ENCODE measurements at regions not wholly inside any gene's neighbourhood (a gene's known extent, or its start where the extent isn't known, plus 50 kb on each side); places are given as distances from the start of the nearest gene placed in this dataset.
"Not testable (repeated sequence)": the region's sequence is repeated elsewhere in the genome, so short reads cannot be mapped to it uniquely, and the experiment has no call there.

DNA sequence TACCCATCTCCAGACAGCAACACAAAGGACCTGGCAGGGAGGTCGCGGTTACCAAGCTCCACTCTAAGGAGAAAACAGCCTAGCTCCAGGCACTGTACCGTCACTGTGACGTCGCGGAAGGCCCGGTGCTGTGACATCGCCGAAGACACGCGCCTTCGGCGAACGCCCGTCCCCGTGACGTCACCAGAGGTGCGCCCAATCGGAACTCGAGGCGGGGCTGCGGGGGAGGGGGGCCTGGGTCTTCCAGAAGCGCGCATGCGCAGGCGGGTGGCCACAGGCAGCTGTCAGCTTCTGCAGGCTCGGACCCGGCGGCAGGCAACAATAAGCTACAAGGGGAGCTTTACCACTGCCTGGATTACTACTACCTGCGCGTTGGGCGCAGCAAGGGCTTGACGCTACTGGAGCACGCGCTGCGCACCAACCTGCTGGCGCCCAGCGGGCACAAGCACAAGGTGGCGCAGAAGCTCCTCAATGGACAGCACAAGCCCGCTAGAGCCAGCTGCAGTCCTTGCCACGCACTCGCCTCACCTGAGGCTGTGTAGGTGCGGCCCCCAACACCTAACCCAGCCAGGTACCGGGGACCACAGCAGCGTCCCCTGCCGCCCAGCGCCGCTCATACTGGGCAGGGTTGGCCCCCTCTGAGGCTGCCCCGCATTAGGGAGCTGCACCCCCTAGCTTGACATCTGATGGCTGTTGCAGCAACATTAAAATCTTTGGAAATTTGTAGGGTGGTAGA is 208.4 kb downstream of the TPST1 start:
- DNase-seq = peak; percentile 78 to 93

DNA sequence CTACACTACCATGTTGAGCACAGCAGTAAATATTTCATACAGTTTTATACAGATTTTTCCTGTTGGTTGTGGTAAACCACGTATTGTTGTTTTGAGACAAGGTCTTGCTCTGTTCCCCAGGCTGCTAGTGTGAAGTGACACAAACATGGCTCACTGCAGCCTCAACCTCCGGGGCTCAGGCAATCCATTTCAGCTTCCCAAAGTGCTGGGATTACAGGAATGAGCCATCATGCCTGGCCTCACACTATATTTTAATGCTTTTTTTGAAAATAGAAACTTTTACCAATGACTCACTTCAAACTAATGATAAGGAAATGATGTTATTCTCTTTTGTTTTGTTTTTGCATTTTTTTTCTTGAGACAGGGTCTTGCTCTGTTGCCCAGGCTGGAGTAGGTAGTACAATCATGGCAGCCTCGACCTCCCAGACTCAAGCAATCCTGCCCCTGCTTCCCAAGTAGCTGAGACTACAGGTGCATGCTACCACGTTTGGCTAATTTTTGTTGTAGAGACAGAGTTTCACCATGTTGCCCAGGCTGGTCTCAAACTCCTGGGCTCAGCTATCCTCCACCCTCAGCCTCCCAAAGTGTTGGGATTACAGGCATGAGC is 210.6 kb downstream of the TPST1 start:
- no peak for DNase-seq

DNA sequence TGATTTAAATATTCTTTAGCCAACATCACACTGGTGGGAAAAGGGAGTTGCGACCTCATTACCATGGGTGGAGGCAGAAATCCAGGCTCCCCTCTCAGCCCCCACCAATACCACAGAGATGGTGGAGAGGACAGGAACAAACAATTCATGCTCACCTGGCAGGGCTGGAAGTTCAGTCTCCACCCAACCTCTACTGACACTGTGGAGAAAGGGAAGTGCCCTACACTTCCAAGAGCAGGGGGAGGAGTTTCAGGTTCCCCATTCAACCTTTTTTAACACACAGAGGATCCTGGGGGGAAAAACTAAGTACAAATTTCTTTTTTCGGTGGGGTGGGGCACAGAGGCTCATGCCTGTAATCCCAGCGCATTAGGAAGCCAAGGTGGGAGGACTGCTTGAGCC is 210.1 kb upstream of the KCTD7 start:
- DNase-seq = no peak

DNA sequence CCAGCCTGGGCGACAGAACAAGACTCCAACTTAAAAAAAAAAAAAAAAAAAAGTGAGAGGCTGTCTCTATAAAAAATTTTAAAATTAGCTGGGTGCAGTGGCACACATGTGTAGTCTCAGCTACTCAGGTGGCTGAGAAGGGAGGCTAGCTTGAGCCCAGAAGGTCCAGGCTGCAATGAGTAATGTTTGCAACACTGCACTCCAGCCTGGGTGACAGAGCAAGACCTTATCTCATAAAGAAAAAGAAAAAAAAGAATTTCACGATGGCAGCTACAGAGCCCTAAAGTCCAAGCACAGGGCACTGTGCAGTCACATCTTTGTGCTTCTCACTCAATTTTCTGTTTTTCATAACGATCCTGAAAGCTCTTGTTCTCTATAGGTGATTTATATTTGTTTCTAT is 209.5 kb upstream of the KCTD7 start:
- no peak for DNase-seq

DNA sequence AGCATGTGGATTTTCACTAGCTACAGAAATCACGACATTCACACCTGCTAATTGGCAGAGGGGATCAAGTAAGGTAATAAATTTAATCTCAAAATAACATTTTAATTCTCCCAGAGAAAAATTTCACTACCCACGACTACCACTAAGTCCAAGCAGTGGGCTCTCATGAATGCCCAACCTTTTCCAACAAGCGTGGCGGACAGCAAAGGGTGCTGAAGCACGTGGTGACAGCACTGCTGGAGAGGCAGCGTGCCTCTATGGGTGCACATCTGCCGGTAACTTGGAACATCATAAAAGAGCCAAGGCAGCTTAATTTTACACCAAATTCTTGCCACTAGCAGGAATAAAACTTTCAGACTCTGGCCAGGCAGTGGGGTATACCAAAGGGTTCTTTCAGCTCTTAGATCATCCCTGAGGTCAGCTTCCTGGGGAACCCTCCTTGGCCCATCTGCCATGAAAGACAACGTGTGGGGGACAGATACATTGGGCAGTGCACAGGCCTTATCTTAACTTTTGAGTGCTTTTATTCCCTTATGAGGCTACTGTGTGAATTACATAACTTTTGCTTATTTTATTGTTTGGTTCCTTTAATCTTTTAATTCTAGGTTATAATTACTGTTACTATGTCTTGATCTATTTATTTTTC is 206.7 kb upstream of the KCTD7 start:
- no peak for DNase-seq

DNA sequence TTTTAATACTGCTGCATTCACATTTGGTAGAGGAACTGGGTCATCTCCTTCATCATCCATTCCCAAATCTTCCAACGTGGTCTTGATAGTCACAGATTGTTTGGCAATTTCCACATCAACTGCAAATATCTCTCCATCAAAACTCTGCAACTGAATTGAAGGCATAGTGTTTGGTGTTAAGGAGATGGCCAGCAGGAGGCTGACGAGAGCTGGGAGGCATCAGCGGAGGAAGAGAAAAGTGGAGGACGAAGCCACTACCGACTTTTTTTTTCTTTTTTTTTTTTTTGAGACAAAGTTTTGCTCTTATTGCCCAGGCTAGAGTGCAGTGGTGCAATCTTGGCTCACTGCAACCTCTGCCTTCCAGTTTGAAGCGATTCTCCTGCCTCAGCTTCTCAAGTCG is 205.0 kb upstream of the KCTD7 start:
- DNase-seq = no peak

DNA sequence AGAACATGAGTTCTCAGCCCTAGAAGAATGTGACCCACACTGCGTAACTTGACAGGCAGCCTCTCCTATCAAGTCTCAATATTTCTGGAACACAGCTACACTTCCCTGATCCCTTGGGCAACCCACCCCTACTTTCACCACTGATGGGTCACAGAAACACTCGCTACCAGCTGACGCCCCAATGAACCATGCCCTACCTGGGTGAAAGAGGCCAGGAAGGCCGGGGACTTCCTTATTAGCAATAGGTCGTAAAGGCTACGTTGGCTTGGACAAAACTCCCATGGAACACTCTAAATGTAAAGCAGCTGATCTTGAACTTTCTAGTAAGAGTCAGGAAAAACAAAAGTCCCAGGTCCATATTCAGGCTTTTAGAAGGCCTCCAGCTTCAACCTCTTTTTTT is 202.3 kb upstream of the KCTD7 start:
- DNase-seq = no peak

DNA sequence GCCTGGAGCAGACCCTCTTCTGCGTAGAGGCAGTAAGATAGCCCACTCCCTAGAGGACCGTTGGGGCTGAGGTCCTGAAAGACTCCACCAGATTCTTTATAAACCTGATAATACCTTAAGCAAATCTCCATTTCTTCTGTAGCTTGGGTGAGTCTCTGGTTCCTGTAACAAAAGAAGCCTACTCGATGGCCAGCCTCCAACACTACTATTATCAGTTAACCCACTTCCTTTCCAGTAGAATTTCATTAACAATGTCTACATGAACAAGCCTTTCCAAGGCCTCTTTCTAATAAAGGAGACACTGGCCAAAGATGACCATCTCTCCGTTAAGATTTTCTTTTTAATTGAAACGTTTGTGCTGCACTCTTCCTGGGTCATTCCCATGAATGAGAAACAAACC is 201.7 kb upstream of the KCTD7 start:
- no peak for DNase-seq

DNA sequence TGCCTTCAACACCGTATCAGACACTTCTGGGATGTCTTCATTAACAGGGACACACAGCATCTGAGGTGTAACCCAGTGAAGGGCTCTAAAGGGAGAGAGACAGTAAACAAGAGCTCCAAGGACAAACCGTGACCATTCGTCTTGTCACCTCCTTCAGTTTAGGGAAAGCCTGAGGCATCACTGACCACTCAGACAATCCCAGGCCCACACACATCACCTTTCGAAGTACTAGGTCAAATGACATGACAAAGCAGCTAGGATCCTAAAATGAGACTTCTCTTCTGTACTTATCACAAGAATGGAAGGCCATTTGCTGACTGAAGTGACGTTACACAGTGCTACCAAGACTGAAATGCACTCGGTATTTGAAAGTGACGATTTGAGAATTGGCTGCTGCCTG is 200.7 kb upstream of the KCTD7 start:
- no peak for DNase-seq

DNA sequence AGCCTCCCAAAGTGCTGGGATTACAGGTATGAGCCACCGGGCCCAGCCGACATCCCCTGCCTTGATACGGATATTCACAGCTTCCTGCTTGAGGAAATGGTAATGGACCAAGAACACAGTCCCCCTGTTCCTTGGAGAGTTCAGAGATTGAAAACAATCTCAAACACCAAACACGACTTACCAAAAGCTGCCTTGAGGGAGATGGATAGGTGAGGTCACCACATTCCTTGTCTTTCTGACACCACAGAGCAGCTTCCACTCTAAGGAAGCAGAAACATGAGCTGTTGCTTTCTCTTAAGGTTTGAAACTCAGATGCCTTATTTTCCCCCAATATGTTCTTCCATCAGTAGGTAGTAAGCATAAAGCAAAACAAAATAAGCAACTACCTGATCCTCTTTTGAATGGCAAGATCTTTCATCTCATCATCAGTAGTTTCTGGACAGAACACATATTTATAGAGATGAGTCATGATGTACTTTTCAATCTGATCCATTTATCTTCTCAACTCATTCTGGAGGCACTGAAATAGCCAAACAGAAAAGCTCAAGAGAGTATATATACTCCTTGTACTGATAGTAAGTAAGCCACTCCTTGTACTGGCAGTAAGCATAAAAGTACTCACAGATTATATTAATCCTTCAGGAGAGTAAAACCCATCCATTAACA is 199.1 kb upstream of the KCTD7 start:
- no peak for DNase-seq

DNA sequence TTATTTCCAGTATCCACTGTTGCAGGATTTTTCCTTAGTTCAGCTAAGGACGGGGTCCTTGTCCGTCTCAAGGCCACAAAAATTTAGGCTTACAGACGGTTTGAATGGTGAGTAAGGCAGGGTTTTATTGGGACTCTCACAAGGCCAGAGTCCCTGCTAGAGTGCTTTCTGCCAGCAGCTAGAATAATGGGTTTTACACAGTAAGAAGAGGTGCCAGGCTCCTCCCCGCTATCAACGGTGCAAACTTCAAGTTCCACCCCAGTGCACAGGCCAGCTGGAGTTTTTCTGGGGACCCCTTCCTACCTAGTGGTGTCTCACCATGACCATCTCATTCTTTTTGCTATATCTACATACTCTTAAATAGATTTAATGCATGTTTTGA is 198.5 kb upstream of the KCTD7 start:
- DNase-seq = no peak

DNA sequence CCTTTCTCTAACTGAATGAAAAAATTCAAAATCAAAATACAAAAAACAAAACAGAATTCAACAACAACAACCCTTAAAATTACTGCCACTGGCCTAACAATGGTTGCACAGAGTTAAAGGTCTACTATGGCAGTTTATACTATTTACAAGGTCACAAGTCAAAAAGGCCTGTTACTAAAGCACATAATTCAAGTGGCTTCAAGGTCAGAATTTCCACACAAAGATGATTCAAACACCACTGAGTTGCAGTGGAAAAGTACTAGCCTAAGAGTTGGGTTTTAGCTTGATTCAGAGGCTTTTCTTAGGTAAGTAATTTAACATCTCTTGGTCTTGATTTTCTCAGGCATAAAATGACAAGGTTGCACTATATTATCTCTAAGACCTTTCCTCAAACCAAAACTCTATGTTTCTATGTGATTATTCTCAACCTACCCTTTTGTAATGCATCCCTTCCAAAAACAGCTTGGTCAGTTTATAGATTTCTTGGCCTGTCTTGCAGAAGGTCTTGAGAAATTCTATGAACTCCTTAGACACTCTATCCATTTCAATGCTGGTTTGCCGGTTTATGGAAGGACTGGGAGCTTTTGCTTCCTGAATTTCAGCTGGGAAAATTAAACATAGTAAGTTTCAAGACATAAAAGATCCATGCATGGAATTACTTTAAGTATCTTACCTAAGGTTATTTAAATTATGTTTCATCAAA is 189.8 kb upstream of the KCTD7 start:
- not testable (repeated sequence) for DNase-seq

DNA sequence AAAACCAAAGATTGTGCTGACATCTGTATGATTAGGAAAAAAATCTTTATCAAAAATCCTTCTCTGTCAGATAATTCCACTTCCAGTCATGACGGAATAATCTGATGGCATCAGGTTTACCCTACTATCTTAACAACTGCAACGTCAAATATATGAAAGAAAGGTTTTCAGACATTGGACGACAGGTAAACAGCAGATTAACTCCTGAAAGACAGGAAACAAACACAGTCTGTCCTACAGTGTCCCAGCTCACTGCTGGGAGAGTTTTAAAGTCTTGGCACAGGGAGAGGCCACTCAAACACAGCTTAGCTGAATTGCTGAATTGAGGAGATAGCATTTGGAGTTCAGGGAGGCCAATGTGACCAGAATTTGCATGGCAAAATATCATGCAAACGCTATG is 186.3 kb upstream of the KCTD7 start:
- DNase-seq = no peak

DNA sequence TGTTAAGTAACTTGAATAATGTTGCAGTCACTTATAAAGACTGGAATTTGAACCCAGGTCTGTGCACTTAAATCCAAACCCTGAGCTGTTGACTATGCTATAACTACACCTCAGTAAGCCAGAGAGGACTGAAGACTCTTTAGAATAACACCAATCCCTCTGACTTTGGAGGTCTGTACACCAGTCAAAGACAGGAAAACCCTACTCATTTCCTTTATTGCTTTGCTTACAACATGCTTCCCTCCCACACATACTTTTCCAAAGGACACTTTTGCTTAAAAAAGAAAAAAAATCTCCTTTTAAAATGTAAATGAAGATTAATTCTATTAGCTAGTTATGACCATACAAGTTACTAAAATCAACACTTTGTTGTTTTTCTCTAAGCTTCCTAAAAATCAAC is 184.7 kb upstream of the KCTD7 start:
- no peak for DNase-seq

DNA sequence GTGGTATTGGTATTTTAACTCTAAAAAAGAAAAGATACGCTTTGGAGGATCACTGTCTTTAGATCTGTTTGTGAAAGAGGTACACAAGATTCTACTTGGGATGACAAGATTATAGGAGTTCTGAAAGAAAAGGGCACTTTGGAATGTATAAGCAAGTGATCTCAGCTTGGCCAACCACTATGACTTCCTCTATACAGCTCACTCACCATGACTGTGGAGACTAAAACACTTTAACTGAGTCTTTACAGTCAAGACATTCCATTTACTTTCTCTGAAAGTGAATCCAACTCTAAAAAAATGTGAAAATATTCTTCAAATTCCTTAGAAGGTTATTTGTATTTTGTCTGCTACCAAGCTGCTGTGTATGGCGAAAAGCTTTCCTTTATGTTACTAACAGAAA is 181.7 kb upstream of the KCTD7 start:
- not testable (repeated sequence) for DNase-seq

DNA sequence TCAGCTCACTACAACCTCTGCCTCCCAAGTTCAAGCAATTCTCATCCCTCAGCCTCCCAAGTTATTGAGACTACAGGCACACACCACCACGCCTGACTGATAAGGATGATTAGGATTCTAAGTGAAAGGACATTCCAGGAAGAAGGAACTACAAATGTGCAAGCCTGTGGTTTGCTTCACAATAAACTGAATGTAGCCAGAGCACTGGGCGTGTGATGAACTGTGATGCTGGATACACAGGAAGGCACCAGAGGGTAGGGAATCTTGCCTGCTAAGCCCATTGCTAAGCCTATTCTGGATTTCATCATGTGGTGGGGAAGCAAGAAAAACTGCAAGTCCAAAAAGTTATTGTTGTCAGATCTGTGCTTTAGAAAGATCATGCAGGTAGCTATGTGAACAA is 177.9 kb upstream of the KCTD7 start:
- DNase-seq = not testable (repeated sequence)

DNA sequence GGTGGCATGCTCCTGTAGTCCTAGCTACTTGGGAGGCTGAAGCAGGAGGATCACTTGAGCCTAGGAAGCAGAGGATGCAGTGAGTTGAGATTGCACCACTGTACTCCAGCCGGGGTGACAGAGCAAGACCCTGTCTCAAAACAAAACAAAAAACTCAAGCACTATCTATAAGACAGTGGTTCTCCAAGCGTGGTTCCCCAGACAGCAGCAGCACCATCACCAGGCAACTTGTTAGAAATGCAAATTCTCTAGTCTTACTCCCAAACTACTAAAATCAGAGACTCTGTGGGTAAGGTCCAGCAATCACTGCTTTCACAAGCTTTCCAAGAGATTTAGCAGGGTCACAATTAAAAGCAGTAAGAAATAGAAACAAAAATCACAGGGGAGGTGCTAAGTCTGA is 177.0 kb upstream of the KCTD7 start:
- not testable (repeated sequence) for DNase-seq

DNA sequence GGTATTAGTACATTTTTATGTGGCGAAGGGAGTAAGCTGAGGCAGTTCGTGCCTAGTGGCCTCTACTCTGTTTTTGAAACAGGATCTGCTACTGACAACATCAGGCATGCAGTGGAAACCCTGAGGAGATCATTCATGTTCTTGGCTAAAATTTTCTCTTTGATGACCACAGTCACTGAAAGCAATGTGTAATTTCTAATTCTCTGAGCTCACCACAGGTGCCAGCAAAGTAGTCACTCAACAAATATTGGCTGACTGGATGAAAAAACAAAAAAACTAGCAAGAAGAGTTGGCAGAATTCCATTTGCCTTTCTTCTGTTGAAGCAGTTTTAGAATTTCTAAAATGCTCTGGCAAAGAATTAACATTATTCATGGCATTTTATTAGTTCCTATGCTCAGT is 176.5 kb upstream of the KCTD7 start:
- DNase-seq = no peak

DNA sequence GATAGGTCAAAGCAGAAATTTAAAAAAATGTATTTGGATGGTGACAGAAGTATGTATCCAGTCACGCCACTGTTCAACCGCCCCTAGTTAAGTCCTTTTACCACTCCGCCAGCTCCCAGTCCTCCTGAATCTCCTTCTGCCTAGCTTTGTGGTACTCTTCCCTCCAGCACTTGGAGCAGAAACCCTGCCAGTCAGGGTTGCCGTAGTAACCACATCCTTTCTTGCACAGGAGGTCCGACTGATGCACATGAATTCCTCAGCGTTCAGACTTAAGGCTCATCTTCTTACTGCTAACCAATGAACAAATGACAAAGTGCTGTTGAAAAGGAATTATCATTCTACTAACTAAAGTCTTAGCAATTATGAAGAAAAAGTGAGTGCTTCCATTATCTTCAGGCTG is 175.3 kb upstream of the KCTD7 start:
- no peak for DNase-seq

DNA sequence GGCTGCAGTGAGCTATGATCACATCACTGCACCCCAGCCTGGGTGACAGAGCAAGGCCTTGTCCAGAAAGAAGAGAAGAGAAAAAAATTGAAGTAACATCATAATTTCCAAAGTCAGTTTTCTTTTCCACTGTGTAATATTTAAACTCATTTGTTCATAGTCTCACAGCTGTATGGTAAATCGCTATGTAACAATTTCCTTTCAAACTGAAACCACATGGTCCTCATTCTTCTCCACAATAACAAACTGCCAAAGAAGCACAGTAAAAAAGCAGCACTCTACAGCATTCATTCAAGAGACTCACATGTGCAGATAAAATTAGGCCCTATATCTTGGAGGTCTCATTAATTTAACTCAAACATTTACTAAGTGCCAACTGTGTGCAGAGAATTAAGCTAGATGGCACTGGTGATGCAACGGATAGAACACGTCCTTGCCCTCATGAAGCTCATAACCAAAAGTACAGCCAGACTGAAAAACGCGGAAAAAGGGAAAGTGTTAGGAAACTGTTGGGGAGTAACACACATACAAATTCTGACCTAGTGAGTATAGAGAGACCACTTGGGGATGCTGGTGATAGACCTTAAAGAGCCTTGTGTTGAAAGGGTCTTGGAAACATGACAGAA is 174.0 kb upstream of the KCTD7 start:
- DNase-seq = no peak

DNA sequence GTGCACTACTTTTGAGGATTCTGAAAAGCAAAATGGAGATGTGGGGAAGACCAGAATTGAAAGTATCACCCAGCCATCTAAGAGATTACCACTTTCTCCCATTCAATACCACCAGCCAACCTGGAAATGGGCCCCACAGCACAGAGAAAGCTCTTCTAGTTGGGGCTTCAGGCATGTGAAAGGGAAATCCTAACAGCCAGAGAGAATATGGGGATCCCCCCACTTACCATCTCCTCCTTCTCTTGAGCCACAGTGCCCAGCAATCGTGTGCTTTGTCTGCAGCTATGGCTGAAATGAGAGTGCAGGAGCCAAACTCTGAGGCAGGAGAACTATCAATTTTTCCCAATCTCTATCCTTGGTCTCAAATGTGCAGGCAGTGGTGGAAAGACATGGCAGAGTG is 173.2 kb upstream of the KCTD7 start:
- DNase-seq = not testable (repeated sequence)

DNA sequence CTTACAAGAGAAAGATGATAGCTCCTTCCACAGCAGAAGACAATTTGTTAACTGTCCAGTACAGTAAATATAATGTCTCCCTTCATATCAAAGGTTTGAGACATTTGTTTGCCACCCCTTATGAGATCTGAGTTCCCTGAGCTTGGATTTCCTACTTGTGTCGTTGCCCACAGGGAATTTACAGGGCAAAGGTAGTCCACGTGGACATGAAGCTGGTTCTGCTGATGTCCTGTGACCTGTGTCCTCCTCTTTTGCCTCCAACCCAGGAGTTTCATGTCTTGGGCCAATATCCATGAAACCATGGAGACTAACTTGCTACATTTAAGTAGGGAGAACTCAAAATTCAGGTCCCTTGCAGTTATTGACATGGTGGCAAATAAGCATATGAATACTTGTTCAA is 172.2 kb upstream of the KCTD7 start:
- not testable (repeated sequence) for DNase-seq

DNA sequence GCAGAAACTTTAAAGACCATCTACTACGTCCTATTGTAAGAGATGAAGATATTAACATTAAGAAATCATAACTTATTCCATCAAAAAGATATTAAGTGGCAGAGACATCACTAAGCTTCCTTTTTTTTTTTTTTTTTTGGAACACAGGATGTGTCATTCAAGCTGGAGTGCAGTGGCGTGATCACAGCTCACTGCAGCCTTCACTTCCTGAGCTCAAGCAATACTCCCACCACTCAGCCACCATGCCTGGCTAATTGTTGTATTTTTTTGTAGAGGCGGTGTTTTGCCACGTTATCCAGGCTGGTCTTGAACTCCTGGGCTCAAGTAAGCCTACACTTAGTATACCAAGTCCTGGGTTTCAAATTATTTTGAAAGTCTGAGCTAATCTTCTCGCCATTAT is 169.7 kb upstream of the KCTD7 start:
- not testable (repeated sequence) for DNase-seq

Measured in NCI-H187 (cell line).